ENCODE measurements at regions not wholly inside any gene's neighbourhood (a gene's known extent, or its start where the extent isn't known, plus 50 kb on each side); places are given as distances from the start of the nearest gene placed in this dataset.

DNA sequence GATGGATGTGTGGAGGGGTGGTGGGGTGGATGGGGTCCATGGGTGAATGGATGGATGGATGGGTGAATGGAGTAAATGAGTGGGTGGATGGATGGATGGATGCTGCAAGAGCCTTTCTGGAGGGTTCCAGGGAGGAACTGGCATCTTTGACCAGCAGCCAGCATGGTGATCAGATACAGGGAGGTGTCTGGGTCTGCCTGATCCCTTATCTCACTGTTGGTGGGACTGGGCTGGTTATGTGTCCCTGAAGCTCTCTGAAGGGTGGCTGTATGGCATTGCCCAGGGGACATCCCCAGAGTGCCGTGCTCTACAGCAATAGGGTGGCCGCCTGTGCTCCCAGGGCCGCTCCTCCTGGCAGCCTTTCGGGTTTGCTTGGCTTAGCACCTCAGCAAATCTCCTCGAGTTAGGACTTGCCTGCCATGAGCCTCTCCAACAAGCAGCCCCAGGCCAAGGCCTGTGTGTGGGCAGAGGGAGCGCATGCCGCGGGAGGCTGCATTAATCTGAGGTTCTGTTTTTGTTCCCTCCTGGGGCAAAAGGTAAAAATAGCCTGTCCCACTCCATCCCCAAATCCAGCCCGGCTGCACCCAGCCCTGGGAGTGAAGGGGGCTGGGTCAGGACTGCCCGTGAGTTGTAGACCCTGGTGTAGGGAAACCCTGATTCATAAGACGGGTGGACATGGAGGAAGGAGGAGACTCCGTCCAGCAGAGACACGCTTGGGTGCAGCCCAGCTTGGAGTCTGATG is 165.4 kb downstream of the SEC14L1 start:
- CTCF ChIA-PET (ENCODE audit: partially characterized antibody), result interaction anchor here (1.6 kb wide), 1 partner anchor 39 kb away, joined by 4 read pairs; no protein-coding TSS in a partner anchor
- WGBS, 2 experiments (ENCODE audit: extremely low coverage in 1 of 2, insufficient coverage in 1 of 2, insufficient read length in 1 of 2, insufficient replicate concordance in 2 of 2, low coverage in 1 of 2, low lambda C conversion rate in 2 of 2, missing lambda C conversion rate in 1 of 2), result 91% methylated on average over 13 of the region's 13 CpGs; no CpG with 5 or more reads in 1 of the 2 experiments
- TF ChIP-seq SP1 (IDR thresholded peaks at IDR 0.05; ENCODE audit: low read depth, low read length) (no peak), TBP (IDR thresholded peaks at IDR 0.05; ENCODE audit: low read depth, low read length) (no peak), TAF7 (optimal IDR thresholded peaks at IDR 0.05; ENCODE audit: borderline replicate concordance, low read depth, low read length) (no peak), SIX5 (IDR thresholded peaks at IDR 0.05; ENCODE audit: low read depth, low read length) (no peak), RNF2 (IDR thresholded peaks at IDR 0.05; ENCODE audit: borderline replicate concordance, low read depth, low read length, missing control alignments, poor library complexity, severe bottlenecking) (no peak), NANOG (IDR thresholded peaks at IDR 0.05; ENCODE audit: insufficient read depth, low read depth, low read length, poor library complexity, severe bottlenecking) (no peak), CHD2 (IDR thresholded peaks at IDR 0.05; ENCODE audit: low read length) (no peak), CBX8 (IDR thresholded peaks at IDR 0.05; ENCODE audit: borderline replicate concordance, low read depth, low read length) (no peak)
- TF ChIP-seq, protein P1, sequence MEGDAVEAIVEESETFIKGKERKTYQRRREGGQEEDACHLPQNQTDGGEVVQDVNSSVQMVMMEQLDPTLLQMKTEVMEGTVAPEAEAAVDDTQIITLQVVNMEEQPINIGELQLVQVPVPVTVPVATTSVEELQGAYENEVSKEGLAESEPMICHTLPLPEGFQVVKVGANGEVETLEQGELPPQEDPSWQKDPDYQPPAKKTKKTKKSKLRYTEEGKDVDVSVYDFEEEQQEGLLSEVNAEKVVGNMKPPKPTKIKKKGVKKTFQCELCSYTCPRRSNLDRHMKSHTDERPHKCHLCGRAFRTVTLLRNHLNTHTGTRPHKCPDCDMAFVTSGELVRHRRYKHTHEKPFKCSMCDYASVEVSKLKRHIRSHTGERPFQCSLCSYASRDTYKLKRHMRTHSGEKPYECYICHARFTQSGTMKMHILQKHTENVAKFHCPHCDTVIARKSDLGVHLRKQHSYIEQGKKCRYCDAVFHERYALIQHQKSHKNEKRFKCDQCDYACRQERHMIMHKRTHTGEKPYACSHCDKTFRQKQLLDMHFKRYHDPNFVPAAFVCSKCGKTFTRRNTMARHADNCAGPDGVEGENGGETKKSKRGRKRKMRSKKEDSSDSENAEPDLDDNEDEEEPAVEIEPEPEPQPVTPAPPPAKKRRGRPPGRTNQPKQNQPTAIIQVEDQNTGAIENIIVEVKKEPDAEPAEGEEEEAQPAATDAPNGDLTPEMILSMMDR (IDR thresholded peaks at IDR 0.05; ENCODE audit: control extremely low read depth in 1 of 3, insufficient read depth in 1 of 3, low read depth in 1 of 3, low read length in 3 of 3), result no peak

More for the DNA sequence above, 165.4 kb downstream of the SEC14L1 start:
- Histone ChIP-seq H4K5ac (ENCODE audit: insufficient read length, low read depth, low read length) (no peak overlapping the region), H3K14ac (ENCODE audit: insufficient read length) (no peak overlapping the region), H3K56ac (replicated peaks; ENCODE audit: insufficient read length, low read depth, low read length) (no peak overlapping the region), H3K79me1 (ENCODE audit: low read depth, low read length) (peaks cover 2% of the 10 kb centered on the region), H3K79me2 (ENCODE audit: control insufficient read depth in 1 of 2, insufficient read depth in 2 of 2, low read length in 2 of 2) (no peaks in the 10 kb centered on the region; a peak in 1 of 4 replicates), H2BK15ac (ENCODE audit: low read length) (no peak overlapping the region), H3K23me2 (ENCODE audit: low read depth, low read length) (no peaks in the 10 kb centered on the region; the same call in 1 of the 2 replicates), H4K91ac (replicated peaks; ENCODE audit: insufficient read length, low read length) (no peak overlapping the region), H3K9me3 (ENCODE audit: insufficient read depth in 2 of 2, low read depth in 1 of 2, low read length in 1 of 2) (no peaks in the 10 kb centered on the region), H3K4ac (replicated peaks; ENCODE audit: insufficient read length, low read depth, low read length) (no peak overlapping the region), H2BK12ac (ENCODE audit: low read depth, low read length) (no peak overlapping the region), H3K18ac (ENCODE audit: extremely low read depth, low read length) (no peak overlapping the region), H3K27ac (ENCODE audit: low read depth, low read length) (no peak overlapping the region), H3K23ac (ENCODE audit: insufficient read length) (no peak overlapping the region), H3K4me2 (ENCODE audit: insufficient read depth in 1 of 2, low read depth in 2 of 2, low read length in 2 of 2) (no peak overlapping the region), H3K4me3 (ENCODE audit: extremely low read depth in 1 of 4, insufficient read depth in 2 of 4, low read depth in 3 of 4, low read length in 4 of 4) (no peak overlapping the region), H4K8ac (ENCODE audit: extremely low read depth, insufficient read depth, low read length) (no peak overlapping the region; the same call in 1 of the 2 replicates), H2AFZ (ENCODE audit: low read length) (no peak overlapping the region), H4K20me1 (replicated peaks in 1 of 2; ENCODE audit: control insufficient read depth in 1 of 2, insufficient read depth in 2 of 2, low read length in 2 of 2) (peaks cover 1 to 9% of the 10 kb centered on the region in 2 experiments), H2AK5ac (ENCODE audit: low read depth, low read length) (no peak overlapping the region), H2BK120ac (replicated peaks; ENCODE audit: low read depth, low read length) (no peak overlapping the region), H3K4me1 (replicated peaks in 1 of 4; ENCODE audit: control insufficient read depth in 3 of 4, insufficient read depth in 4 of 4, low read length in 3 of 4) (peaks cover 0 to 9% (median 0%) of the 10 kb centered on the region in 4 experiments; a peak in 3 of 7 replicates), H2BK20ac (ENCODE audit: low read length) (no peak overlapping the region), H3K36me3 (ENCODE audit: control insufficient read depth in 2 of 4, insufficient read depth in 4 of 4, low read length in 3 of 4) (no peaks in the 10 kb centered on the region), H2BK5ac (ENCODE audit: low read depth, low read length) (no peak overlapping the region), H3K9ac (replicated peaks in 1 of 4; ENCODE audit: extremely low read depth in 1 of 4, low read depth in 3 of 4, low read length in 3 of 4) (no peak overlapping the region), H3K27me3 (replicated peaks in 1 of 4; ENCODE audit: control insufficient read depth in 3 of 4, extremely low read depth in 1 of 4, insufficient read depth in 3 of 4, low read length in 3 of 4) (no peaks in the 10 kb centered on the region)
- FAIRE-seq, result no peak
- no peak for DNase-seq (ENCODE audit: low read depth in 1 of 2, low spot score in 2 of 2)
- POLR2A ChIA-PET (ENCODE audit: partially characterized antibody), result no interaction called here
